PFSK-1 (cell line): ENCODE measurements at regions not wholly inside any gene's neighbourhood (a gene's known extent, or its start where the extent isn't known, plus 50 kb on each side); places are given as distances from the start of the nearest gene placed in this dataset.

Source experiments
- FOXP2 ChIP-seq: optimal IDR thresholded peaks from 2 replicates; pipeline ENCODE3; 2011; ENCODE audit warnings: borderline replicate concordance, control low read depth, inconsistent platforms; ENCODE audit not compliant: insufficient read depth; ENCODE audit errors: extremely low read length, extremely low read depth
- POLR2AphosphoS5 ChIP-seq: IDR thresholded peaks from 2 replicates; pipeline ENCODE4 v1.6.1; 2012; ENCODE audit warnings: low read depth, mild to moderate bottlenecking, control low read depth, low read length, moderate library complexity
- SIN3A ChIP-seq: IDR thresholded peaks from 2 replicates; pipeline ENCODE4 v1.6.1; 2012; ENCODE audit warnings: mild to moderate bottlenecking, low read length, moderate library complexity, borderline replicate concordance; ENCODE audit not compliant: insufficient read depth
- TAF1 ChIP-seq: IDR thresholded peaks from 2 replicates; pipeline ENCODE4 v1.6.1; 2012; ENCODE audit warnings: low read length, control low read depth, borderline replicate concordance; ENCODE audit not compliant: insufficient read depth
- TF ChIP-seq, protein P1 (sequence below), 2 experiments: IDR thresholded peaks; 2 replicates each; pipeline versions ENCODE4 v1.6.1 to v1.8.0; 2011 to 2012; ENCODE audit warnings: low read depth in 2 of 2, low read length in 2 of 2, control low read depth in 1 of 2, inconsistent platforms in 1 of 2, mild to moderate bottlenecking in 1 of 2, moderate library complexity in 1 of 2; ENCODE audit not compliant: insufficient read depth in 1 of 2

DNA sequence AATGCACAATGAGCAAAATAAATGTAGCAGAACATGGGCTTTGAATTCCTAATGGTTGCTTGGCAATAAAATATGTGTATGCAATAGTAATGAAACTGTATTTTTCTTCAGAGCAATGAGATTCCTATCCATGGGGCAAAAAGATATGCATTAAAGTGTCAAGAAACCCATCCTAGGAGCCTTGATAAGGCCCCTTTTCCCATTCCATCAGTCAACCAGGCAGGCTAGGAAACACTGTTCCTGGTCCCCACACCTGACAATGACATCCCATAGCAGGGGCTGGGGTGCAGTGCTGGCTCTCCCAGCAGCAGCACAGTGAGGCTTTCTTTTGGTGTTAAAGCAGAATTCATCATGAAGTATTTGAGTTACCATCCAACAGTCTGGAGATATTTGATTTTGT is 113.3 kb upstream of the AGTR1 start:
- TF ChIP-seq POLR2AphosphoS5 (no peak), TAF1 (no peak), SIN3A (no peak), FOXP2 (no peak)
- TF ChIP-seq, protein P1, sequence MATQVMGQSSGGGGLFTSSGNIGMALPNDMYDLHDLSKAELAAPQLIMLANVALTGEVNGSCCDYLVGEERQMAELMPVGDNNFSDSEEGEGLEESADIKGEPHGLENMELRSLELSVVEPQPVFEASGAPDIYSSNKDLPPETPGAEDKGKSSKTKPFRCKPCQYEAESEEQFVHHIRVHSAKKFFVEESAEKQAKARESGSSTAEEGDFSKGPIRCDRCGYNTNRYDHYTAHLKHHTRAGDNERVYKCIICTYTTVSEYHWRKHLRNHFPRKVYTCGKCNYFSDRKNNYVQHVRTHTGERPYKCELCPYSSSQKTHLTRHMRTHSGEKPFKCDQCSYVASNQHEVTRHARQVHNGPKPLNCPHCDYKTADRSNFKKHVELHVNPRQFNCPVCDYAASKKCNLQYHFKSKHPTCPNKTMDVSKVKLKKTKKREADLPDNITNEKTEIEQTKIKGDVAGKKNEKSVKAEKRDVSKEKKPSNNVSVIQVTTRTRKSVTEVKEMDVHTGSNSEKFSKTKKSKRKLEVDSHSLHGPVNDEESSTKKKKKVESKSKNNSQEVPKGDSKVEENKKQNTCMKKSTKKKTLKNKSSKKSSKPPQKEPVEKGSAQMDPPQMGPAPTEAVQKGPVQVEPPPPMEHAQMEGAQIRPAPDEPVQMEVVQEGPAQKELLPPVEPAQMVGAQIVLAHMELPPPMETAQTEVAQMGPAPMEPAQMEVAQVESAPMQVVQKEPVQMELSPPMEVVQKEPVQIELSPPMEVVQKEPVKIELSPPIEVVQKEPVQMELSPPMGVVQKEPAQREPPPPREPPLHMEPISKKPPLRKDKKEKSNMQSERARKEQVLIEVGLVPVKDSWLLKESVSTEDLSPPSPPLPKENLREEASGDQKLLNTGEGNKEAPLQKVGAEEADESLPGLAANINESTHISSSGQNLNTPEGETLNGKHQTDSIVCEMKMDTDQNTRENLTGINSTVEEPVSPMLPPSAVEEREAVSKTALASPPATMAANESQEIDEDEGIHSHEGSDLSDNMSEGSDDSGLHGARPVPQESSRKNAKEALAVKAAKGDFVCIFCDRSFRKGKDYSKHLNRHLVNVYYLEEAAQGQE (IDR thresholded peaks at IDR 0.05; ENCODE audit: insufficient read depth in 1 of 2, low read depth in 2 of 2, low read length in 2 of 2) = no peak
